A549 (cell line): ENCODE measurements at regions not wholly inside any gene's neighbourhood (a gene's known extent, or its start where the extent isn't known, plus 50 kb on each side); places are given as distances from the start of the nearest gene placed in this dataset.

ENCODE experiments used
- ATAC-seq, 2 experiments: fragments of 200-7000 bp in 1 of 2; fragments of >200 bp in 1 of 2; cut with Nextera tagmentation in 1 of 2; cut with Tn5 transposase in 1 of 2; 3 replicates each; pipeline versions ENCODE4 v1.8.0 to v1.9.1; 2018 to 2020; ENCODE audit warnings: mild to moderate bottlenecking in 1 of 2, moderate library complexity in 1 of 2
- CTCF ChIA-PET: fragments of 300-600 bp; sonication (Branson Sonifier 250); formaldehyde crosslinking; extraction: SDS; loops from one replicate; lab custom pipeline; 2021; ENCODE audit warnings: antibody characterized with exemption, inconsistent platforms; lab: Yijun Ruan, JAX
- POLR2A ChIA-PET: fragments of 350-600 bp; formaldehyde crosslinking; extraction: SDS; loops from one replicate; lab custom pipeline; 2021; ENCODE audit warnings: antibody characterized with exemption, inconsistent platforms; lab: Yijun Ruan, JAX
- DNase-seq, 2 experiments: peaks; one replicate each; pipeline versions ENCODE4 v3.0.0 to v3.0.0-alpha.2; 2011 to 2016; ENCODE audit warnings: low read depth in 1 of 2, low spot score in 1 of 2
- FAIRE-seq: peaks from 2 replicates; lab custom pipeline; 2011; peaks lifted over from hg19 to GRCh38; lab: Jason Lieb, UNC
- H3K27ac ChIP-seq, 2 experiments: fragments of >200 bp; sonication (Bioruptor Twin); formaldehyde crosslinking; 3 replicates each; pipeline ENCODE4 v1.5.1; 2016 to 2017
- H3K4me1 ChIP-seq: fragments of >200 bp; sonication (Bioruptor Twin); formaldehyde crosslinking; 3 replicates; pipeline ENCODE4 v1.6.1; 2016
- H3K4me2 ChIP-seq: fragments of >200 bp; sonication (Bioruptor Twin); formaldehyde crosslinking; 3 replicates; pipeline ENCODE4 v1.6.1; 2016
- H3K4me3 ChIP-seq: fragments of >200 bp; sonication (Bioruptor Twin); formaldehyde crosslinking; 3 replicates; pipeline ENCODE4 v1.5.1; 2016
- H3K9me3 ChIP-seq: fragments of >200 bp; sonication (Bioruptor Twin); formaldehyde crosslinking; 3 replicates; pipeline ENCODE4 v1.6.1; 2016
- ATOH8 ChIP-seq: fragments of 250-450 bp; sonication (Bioruptor Pico); IDR thresholded peaks from 2 replicates; pipeline ENCODE4 v1.5.0; 2020; ENCODE audit warnings: low read depth, mild to moderate bottlenecking, moderate library complexity
- BCL3 ChIP-seq: fragments of >200 bp; sonication (Bioruptor Twin); formaldehyde crosslinking; IDR thresholded peaks from 3 replicates; pipeline ENCODE4 v1.6.1; 2016
- BHLHE40 ChIP-seq: IDR thresholded peaks from 2 replicates; pipeline ENCODE4 v1.6.1; 2012; ENCODE audit warnings: low read depth, low read length, inconsistent platforms
- CBX2 ChIP-seq: fragments of 200-600 bp; sonication (generic); IDR thresholded peaks from 2 replicates; pipeline ENCODE4 v1.6.1; 2016; ENCODE audit warnings: low read depth, mild to moderate bottlenecking, borderline replicate concordance
- CBX8 ChIP-seq: fragments of 200-600 bp; sonication (generic); IDR thresholded peaks from 2 replicates; pipeline ENCODE4 v1.6.1; 2016
- CEBPB ChIP-seq, 2 experiments: fragments of >200 bp in 1 of 2; sonication (Bioruptor Twin) in 1 of 2; formaldehyde crosslinking in 1 of 2; IDR thresholded peaks; 2 replicates each; pipeline ENCODE4 v1.6.1; 2012 to 2016
- CHD4 ChIP-seq: fragments of 200-600 bp; sonication (generic); IDR thresholded peaks from 2 replicates; pipeline ENCODE4 v1.6.1; 2016; ENCODE audit warnings: antibody characterized with exemption, mild to moderate bottlenecking, borderline replicate concordance
- CTCF ChIP-seq: fragments of >200 bp; sonication (Bioruptor Twin); formaldehyde crosslinking; IDR thresholded peaks from 3 replicates; pipeline ENCODE4 v1.5.1; 2016
- E2F6 ChIP-seq: IDR thresholded peaks from 2 replicates; pipeline ENCODE4 v1.6.1; 2012; ENCODE audit warnings: low read depth, borderline replicate concordance
- EHF ChIP-seq: fragments of 250-450 bp; sonication (Bioruptor Pico); IDR thresholded peaks from 2 replicates; pipeline ENCODE4 v1.5.0; 2020; ENCODE audit warnings: mild to moderate bottlenecking
- EHMT2 ChIP-seq: fragments of 200-600 bp; sonication (generic); IDR thresholded peaks from 2 replicates; pipeline ENCODE4 v1.6.1; 2016; ENCODE audit warnings: antibody characterized with exemption, low read depth, mild to moderate bottlenecking, moderate library complexity
- EP300 ChIP-seq, 2 experiments: fragments of >200 bp; sonication (Bioruptor Twin); formaldehyde crosslinking; IDR thresholded peaks; 2 replicates in 1 of 2; 3 replicates in 1 of 2; pipeline ENCODE4 v1.6.1; 2016 to 2017
- FOXS1 ChIP-seq: fragments of 250-450 bp; sonication (Bioruptor Pico); IDR thresholded peaks from 2 replicates; pipeline ENCODE4 v1.5.0; 2020; ENCODE audit warnings: mild to moderate bottlenecking, moderate library complexity
- HDAC2 ChIP-seq: fragments of 200-600 bp; sonication (generic); IDR thresholded peaks from 2 replicates; pipeline ENCODE4 v1.6.1; 2016
- HES2 ChIP-seq: fragments of >200 bp; sonication (Bioruptor Twin); formaldehyde crosslinking; IDR thresholded peaks from 2 replicates; pipeline ENCODE4 v1.6.1; 2016
- HEYL ChIP-seq: fragments of 250-450 bp; sonication (Bioruptor Pico); IDR thresholded peaks from 2 replicates; pipeline ENCODE4 v1.8.0; 2021; ENCODE audit warnings: mild to moderate bottlenecking, moderate library complexity
- HMGXB4 ChIP-seq: fragments of 250-450 bp; sonication (Bioruptor Pico); IDR thresholded peaks from 2 replicates; pipeline ENCODE4 v1.5.0; 2021; ENCODE audit warnings: mild to moderate bottlenecking, moderate library complexity, borderline replicate concordance
- JUN ChIP-seq, 2 experiments: fragments of >200 bp; sonication (Bioruptor Twin); formaldehyde crosslinking; IDR thresholded peaks; 2 replicates in 1 of 2; 3 replicates in 1 of 2; pipeline ENCODE4 v1.6.1; 2016 to 2017
- MAX ChIP-seq: IDR thresholded peaks from 2 replicates; pipeline ENCODE4 v1.6.1; 2012
- POLR2A ChIP-seq: IDR thresholded peaks from 2 replicates; pipeline ENCODE4 v1.6.1; 2012; ENCODE audit warnings: mild to moderate bottlenecking, low read length
- POLR2AphosphoS2 ChIP-seq: conservative IDR thresholded peaks from 2 replicates; pipeline ENCODE4 v1.6.1; 2012; ENCODE audit warnings: low read length, improper control_type of control experiment, inconsistent platforms
- RCOR1 ChIP-seq: fragments of 150-350 bp; IDR thresholded peaks from 2 replicates; pipeline ENCODE4 v1.6.1; 2014; ENCODE audit warnings: antibody characterized with exemption, low read length, low read depth
- REST ChIP-seq: fragments of 200-600 bp; sonication (generic); IDR thresholded peaks from 2 replicates; pipeline ENCODE4 v1.6.1; 2016; ENCODE audit warnings: antibody characterized with exemption, mild to moderate bottlenecking, moderate library complexity
- RFX5 ChIP-seq: fragments of 450-650 bp; IDR thresholded peaks from 2 replicates; pipeline ENCODE4 v1.7.1; 2014; ENCODE audit warnings: antibody characterized with exemption, mild to moderate bottlenecking, moderate library complexity
- SMC3 ChIP-seq: fragments of >200 bp; sonication (Bioruptor Twin); formaldehyde crosslinking; IDR thresholded peaks from 3 replicates; pipeline ENCODE4 v1.6.1; 2018; ENCODE audit warnings: inconsistent platforms
- ZNF302 ChIP-seq: fragments of 250-450 bp; sonication (Bioruptor Pico); IDR thresholded peaks from 2 replicates; pipeline ENCODE4 v1.9.0; 2021; ENCODE audit warnings: inconsistent platforms, mild to moderate bottlenecking, moderate library complexity
- WGBS: methylation state at CpG from one replicate; pipeline ENCODE4 v1.1.6; 2017; ENCODE audit errors: missing lambda C conversion rate; 5-methylcytosine and 5-hydroxymethylcytosine counted together

- Histone ChIP-seq H3K4me2 (no peak overlapping the region), H3K4me1 (no peaks in the 10 kb centered on the region), H3K4me3 (no peak overlapping the region), H3K27ac (no peak overlapping the region), H3K9me3 (no peaks in the 10 kb centered on the region; the same call in 2 of the 3 replicates)
- CTCF ChIA-PET, result no interaction called here
- POLR2A ChIA-PET, result no interaction called here
- FAIRE-seq, result no peak
- DNase-seq, result no peak
- no peak for TF ChIP-seq FOXS1 (CRISPR knock-in tag)
- no peak for TF ChIP-seq ATOH8 (CRISPR knock-in tag)
- no peak for TF ChIP-seq RCOR1
- no peak for TF ChIP-seq CBX2
- TF ChIP-seq MAX, result no peak
- TF ChIP-seq E2F6, result no peak
- TF ChIP-seq CEBPB (IDR thresholded peaks at IDR 0.05), result no peak
- no peak for TF ChIP-seq BHLHE40
- TF ChIP-seq CHD4, result no peak
- no peak for TF ChIP-seq HDAC2
- no peak for TF ChIP-seq HMGXB4 (CRISPR knock-in tag)
- TF ChIP-seq RFX5, result no peak
- no peak for TF ChIP-seq HES2
- TF ChIP-seq CBX8, result no peak
- TF ChIP-seq JUN (IDR thresholded peaks at IDR 0.05), result no peak
- TF ChIP-seq POLR2AphosphoS2, result no peak
- no peak for TF ChIP-seq POLR2A
- TF ChIP-seq ZNF302, result no peak
- TF ChIP-seq EHF (CRISPR knock-in tag), result no peak
- ATAC-seq, result no peak
These were observed 988.8 kb upstream of the CNTNAP5 start for GRCh38 chr2:123036300-123036699.

- WGBS, result 3% methylated on average over 1 of the region's 1 CpG
- ChIA-PET POLR2A (no interaction called here), CTCF (no interaction called here)
- Histone ChIP-seq H3K4me3 (no peak overlapping the region), H3K9me3 (no peaks in the 10 kb centered on the region; the same call in 2 of the 3 replicates), H3K4me1 (no peaks in the 10 kb centered on the region), H3K27ac (no peak overlapping the region), H3K4me2 (no peak overlapping the region)
- DNase-seq (no peak), ATAC-seq (no peak), FAIRE-seq (no peak)
- TF ChIP-seq JUN (IDR thresholded peaks at IDR 0.05) (no peak), BCL3 (no peak), EHMT2 (no peak), EP300 (IDR thresholded peaks at IDR 0.05) (no peak), REST (no peak), EHF (CRISPR knock-in tag) (no peak), HEYL (CRISPR knock-in tag) (no peak), RCOR1 (no peak), CBX2 (no peak), SMC3 (no peak), CTCF (no peak)
These were observed 984.6 kb upstream of the CNTNAP5 start for GRCh38 chr2:123040506-123040905.
